Fibroblast of lung (primary cell): ENCODE measurements at regions not wholly inside any gene's neighbourhood (a gene's known extent, or its start where the extent isn't known, plus 50 kb on each side); places are given as distances from the start of the nearest gene placed in this dataset.

Experiments used
- DNase-seq, 2 donors: peaks; one replicate each; pipeline versions ENCODE4 v3.0.0 to v3.0.0-alpha.2; 2010; ENCODE audit warnings: low read depth in 2 of 2
- H2AFZ ChIP-seq: 2 replicates; pipeline ENCODE4 v1.5.1; 2012; ENCODE audit warnings: low read length, control low read depth, inconsistent platforms
- H3K27ac ChIP-seq: 2 replicates; pipeline ENCODE4 v1.5.1; 2011; ENCODE audit warnings: low read length, control low read depth; ENCODE audit not compliant: insufficient read depth
- H3K27me3 ChIP-seq: 2 replicates; pipeline ENCODE4 v1.5.1; 2011; ENCODE audit warnings: mild to moderate bottlenecking, low read length; ENCODE audit not compliant: control insufficient read depth, insufficient read depth
- H3K36me3 ChIP-seq: 2 replicates; pipeline ENCODE4 v1.5.1; 2011; ENCODE audit warnings: low read length; ENCODE audit not compliant: control insufficient read depth, insufficient read depth
- H3K4me1 ChIP-seq: 2 replicates; pipeline ENCODE4 v1.5.1; 2011; ENCODE audit warnings: low read length; ENCODE audit not compliant: control insufficient read depth, insufficient read depth; ENCODE audit errors: extremely low read depth
- H3K4me2 ChIP-seq: 2 replicates; pipeline ENCODE4 v1.5.1; 2011; ENCODE audit warnings: low read length, control low read depth; ENCODE audit not compliant: insufficient read depth; ENCODE audit errors: extremely low read depth
- H3K4me3 ChIP-seq, 4 experiments: fragments of 200-600 bp in 1 of 4; sonication (generic) in 1 of 4; replicated peaks in 1 of 4; 2 replicates each; pipeline ENCODE4 v1.5.1; 2011 to 2016; ENCODE audit warnings: low read length in 4 of 4, low read depth in 3 of 4, mild to moderate bottlenecking in 3 of 4, control low read depth in 2 of 4, inconsistent platforms in 1 of 4, mixed read lengths in 1 of 4; ENCODE audit not compliant: insufficient read depth in 1 of 4; ENCODE audit errors: control extremely low read depth in 1 of 4
- H3K79me2 ChIP-seq: 2 replicates; pipeline ENCODE4 v1.5.1; 2012; ENCODE audit warnings: mild to moderate bottlenecking, low read length, inconsistent platforms; ENCODE audit not compliant: control insufficient read depth, insufficient read depth
- H3K9ac ChIP-seq: 2 replicates; pipeline ENCODE4 v1.5.1; 2011; ENCODE audit warnings: mild to moderate bottlenecking, low read length, control low read depth; ENCODE audit not compliant: insufficient read depth
- H3K9me3 ChIP-seq: 2 replicates; pipeline ENCODE4 v1.5.1; 2012; ENCODE audit warnings: low read depth, low read length; ENCODE audit not compliant: control insufficient read depth, insufficient read depth
- H4K20me1 ChIP-seq: 2 replicates; pipeline ENCODE4 v1.5.1; 2011; ENCODE audit warnings: low read length; ENCODE audit not compliant: control insufficient read depth, insufficient read depth; ENCODE audit errors: extremely low read depth
- EZH2 ChIP-seq: IDR thresholded peaks from 2 replicates; pipeline ENCODE4 v1.5.1; 2012; ENCODE audit warnings: low read length, control low read depth, mild to moderate bottlenecking; ENCODE audit errors: missing control alignments
- TF ChIP-seq, protein P1 (sequence below), 2 donors: IDR thresholded peaks in 1 of 2; conservative IDR thresholded peaks in 1 of 2; 1 replicate in 1 of 2; 2 replicates in 1 of 2; pipeline ENCODE4 v1.5.1; 2011 to 2012; ENCODE audit warnings: low read length in 2 of 2, control low read depth in 1 of 2, inconsistent platforms in 1 of 2, low read depth in 1 of 2, mild to moderate bottlenecking in 1 of 2

GRCh38 chr4:138513535-138513934 lies 271.4 kb upstream of the SLC7A11 start:
- H3K9me3 ChIP-seq = no peaks in the 10 kb centered on the region
- H4K20me1 ChIP-seq = no peaks in the 10 kb centered on the region
- no peak overlapping the region for H3K27ac ChIP-seq
- no peak overlapping the region for H3K4me2 ChIP-seq
- H3K4me3 ChIP-seq = no peak overlapping the region
- no peak overlapping the region for H3K9ac ChIP-seq
- no peaks in the 10 kb centered on the region for H3K79me2 ChIP-seq
- no peaks in the 10 kb centered on the region for H3K4me1 ChIP-seq
- no peak overlapping the region for H2AFZ ChIP-seq
- TF ChIP-seq, protein P1, sequence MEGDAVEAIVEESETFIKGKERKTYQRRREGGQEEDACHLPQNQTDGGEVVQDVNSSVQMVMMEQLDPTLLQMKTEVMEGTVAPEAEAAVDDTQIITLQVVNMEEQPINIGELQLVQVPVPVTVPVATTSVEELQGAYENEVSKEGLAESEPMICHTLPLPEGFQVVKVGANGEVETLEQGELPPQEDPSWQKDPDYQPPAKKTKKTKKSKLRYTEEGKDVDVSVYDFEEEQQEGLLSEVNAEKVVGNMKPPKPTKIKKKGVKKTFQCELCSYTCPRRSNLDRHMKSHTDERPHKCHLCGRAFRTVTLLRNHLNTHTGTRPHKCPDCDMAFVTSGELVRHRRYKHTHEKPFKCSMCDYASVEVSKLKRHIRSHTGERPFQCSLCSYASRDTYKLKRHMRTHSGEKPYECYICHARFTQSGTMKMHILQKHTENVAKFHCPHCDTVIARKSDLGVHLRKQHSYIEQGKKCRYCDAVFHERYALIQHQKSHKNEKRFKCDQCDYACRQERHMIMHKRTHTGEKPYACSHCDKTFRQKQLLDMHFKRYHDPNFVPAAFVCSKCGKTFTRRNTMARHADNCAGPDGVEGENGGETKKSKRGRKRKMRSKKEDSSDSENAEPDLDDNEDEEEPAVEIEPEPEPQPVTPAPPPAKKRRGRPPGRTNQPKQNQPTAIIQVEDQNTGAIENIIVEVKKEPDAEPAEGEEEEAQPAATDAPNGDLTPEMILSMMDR (conservative IDR thresholded peaks at IDR 0.05 in 1 of 2, IDR thresholded peaks at IDR 0.05 in 1 of 2; ENCODE audit: low read depth in 1 of 2, low read length in 2 of 2) = no peak
- no peak for TF ChIP-seq EZH2
- no peaks in the 10 kb centered on the region for H3K27me3 ChIP-seq
- no peaks in the 10 kb centered on the region for H3K36me3 ChIP-seq
- no peak for DNase-seq

GRCh38 chr4:138512756-138513155 lies 270.6 kb upstream of the SLC7A11 start:
- no peaks in the 10 kb centered on the region for H3K79me2 ChIP-seq
- no peaks in the 10 kb centered on the region for H4K20me1 ChIP-seq
- TF ChIP-seq EZH2 = no peak
- TF ChIP-seq, protein P1 (conservative IDR thresholded peaks at IDR 0.05 in 1 of 2, IDR thresholded peaks at IDR 0.05 in 1 of 2; ENCODE audit: low read depth in 1 of 2, low read length in 2 of 2) = no peak
- H3K36me3 ChIP-seq = no peaks in the 10 kb centered on the region
- no peak overlapping the region for H3K4me2 ChIP-seq
- H3K27ac ChIP-seq = no peak overlapping the region
- no peaks in the 10 kb centered on the region for H3K27me3 ChIP-seq
- H3K4me1 ChIP-seq = no peaks in the 10 kb centered on the region
- H2AFZ ChIP-seq = no peak overlapping the region
- DNase-seq = no peak
- no peak overlapping the region for H3K4me3 ChIP-seq
- no peaks in the 10 kb centered on the region for H3K9me3 ChIP-seq
- no peak overlapping the region for H3K9ac ChIP-seq

DNA sequence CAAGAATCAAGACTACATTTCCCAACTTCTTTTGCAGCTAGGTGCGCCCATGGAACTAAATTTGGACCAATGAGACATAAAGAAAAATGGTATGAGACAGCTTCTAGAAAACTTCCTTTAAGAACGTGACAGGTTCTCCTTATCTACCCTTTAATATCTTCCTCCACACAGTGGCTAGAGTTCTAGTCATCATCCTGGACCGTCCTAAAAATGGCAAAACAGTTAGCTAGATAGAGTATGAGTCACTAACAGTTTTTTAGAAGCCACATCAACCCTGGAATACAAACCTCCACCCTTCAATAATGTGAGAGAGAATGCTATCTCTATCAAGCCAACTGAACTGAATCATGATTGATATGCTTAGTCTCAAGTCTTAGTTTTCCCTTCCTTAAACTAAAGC lies 267.9 kb upstream of the SLC7A11 start:
- H3K4me3 ChIP-seq = no peak overlapping the region
- no peaks in the 10 kb centered on the region for H3K79me2 ChIP-seq
- no peaks in the 10 kb centered on the region for H3K36me3 ChIP-seq
- no peak overlapping the region for H2AFZ ChIP-seq
- no peaks in the 10 kb centered on the region for H3K9me3 ChIP-seq
- H3K4me2 ChIP-seq = no peak overlapping the region
- no peaks in the 10 kb centered on the region for H4K20me1 ChIP-seq
- H3K9ac ChIP-seq = no peak overlapping the region
- H3K4me1 ChIP-seq = no peaks in the 10 kb centered on the region
- H3K27ac ChIP-seq = no peak overlapping the region
- DNase-seq = peak in 1 of 2 donors; percentile 71
- H3K27me3 ChIP-seq = no peaks in the 10 kb centered on the region
- no peak for TF ChIP-seq EZH2
- TF ChIP-seq, protein P1 (conservative IDR thresholded peaks at IDR 0.05 in 1 of 2, IDR thresholded peaks at IDR 0.05 in 1 of 2; ENCODE audit: low read depth in 1 of 2, low read length in 2 of 2) = no peak
